ENCODE measurements at regions not wholly inside any gene's neighbourhood (a gene's known extent, or its start where the extent isn't known, plus 50 kb on each side); places are given as distances from the start of the nearest gene placed in this dataset.

DNA sequence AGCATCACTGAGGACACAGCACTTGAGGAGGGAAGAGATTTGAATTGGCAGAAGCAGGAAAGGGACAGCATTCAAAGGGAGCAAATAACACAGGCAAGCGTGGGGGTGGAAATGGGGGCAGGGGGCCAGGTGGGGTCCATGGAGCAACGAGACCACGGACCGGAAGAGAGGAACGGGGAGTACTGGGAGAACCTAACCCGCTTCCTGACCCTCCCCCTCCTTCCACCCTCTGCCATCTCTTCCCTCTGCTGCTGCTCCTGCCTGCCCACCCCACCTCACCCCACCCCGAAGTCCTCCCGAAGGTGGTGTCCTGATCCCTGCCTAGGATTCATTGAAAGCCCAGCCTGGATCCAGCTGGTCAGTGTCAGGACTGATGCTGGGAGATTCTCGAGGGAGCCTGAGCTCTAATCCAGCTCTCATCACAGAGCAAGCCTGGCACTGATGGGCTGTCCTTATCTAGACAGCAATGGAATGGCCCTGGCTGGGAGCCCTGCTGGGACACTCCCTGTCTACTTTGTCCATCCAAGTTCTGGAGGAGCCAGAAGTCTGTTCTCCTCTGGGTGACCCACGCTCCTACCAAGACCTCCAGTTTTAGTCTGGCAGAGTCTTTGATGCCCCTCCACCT, 105.0 kb downstream of the TRIM29 start:
- no peak for DNase-seq (ENCODE audit: low read depth in 3 of 3)

DNA sequence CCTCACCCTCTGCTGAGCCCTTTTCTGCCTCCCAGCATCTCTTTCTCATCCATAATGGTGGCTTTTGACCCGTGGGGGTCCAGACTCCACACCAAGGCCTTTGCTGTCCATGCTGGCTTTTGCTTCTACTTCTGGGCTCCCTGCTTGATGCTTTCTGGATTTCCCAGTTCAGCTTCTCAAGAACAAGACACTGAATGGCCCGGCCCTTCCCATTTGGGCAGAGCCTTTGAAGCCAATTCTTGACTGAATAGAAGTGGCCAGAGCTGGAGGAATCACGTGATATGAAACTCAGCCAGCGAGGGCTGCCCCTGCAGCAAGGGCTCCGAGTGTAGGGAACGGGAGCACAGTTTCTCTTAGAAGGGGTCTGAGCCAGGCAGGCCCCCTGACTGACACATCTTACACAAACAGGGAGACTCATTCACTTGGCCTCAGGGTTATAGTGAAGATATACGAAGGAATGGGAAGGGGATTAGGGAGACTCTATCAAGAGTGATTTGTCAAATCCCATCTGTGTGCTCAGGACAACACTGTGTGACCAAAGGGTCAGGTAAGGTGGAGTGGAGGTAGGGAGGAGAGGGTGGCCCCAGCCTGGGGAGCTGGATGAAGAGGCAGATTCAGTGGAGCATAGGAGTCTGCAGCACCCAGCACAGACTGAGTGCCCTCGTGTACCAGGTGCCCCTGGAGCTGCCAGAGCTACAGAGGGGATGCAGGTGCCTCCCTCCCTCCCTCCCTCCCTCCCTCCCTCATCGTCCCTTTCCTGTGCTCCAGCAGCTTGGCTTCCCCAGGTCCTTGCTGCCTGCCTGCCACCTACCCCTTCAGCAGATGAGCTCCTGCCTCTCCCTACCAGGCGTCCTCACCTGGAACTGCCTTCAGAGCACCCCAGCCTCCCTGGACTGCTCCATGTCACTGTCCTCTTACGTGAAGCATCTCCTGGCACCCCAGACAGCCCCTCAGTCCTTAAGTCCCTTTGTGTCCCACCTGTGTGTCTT, 106.0 kb downstream of the TRIM29 start:
- no peak for DNase-seq (ENCODE audit: low read depth in 3 of 3)

DNA sequence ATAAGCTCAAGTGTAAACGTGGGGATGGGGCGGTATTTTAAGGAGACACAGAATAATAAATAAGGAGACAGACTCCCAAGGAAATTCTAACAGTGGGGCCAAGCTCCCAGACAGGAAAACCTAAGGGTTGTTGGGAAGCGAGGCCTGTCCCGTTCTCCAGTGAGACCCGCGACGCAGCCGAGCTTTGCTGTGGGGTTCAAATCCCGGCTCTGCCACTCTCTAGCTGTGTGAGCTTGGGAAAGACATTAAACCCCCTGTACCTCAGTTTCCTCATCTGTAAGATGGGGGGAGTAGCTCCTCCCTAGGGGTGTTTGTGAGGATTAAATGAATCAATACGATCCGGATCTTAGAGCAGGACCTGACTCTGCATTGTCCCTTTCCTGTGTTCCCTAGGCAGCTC, 106.8 kb downstream of the TRIM29 start:
- no peak for DNase-seq (ENCODE audit: low read depth in 3 of 3)

DNA sequence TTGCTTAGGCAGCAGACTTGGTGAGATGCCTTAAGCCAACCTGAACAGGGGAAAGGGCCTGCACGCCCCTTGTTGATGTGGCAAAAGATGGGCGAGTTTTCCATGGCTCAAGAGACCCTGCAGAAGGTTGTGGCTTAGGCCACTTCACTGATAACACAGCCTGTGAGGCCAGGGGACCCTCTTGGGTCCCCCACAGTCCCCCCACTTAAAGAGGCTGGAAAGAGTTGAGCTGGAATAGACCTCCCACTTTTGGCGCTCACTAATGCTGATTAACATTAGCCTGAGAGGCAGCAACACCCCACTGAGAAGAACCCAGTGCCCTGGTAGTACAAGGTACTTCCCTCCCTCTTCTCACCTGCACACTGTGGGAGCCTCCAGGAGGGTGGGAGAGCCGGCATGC, 107.5 kb downstream of the TRIM29 start:
- DNase-seq (ENCODE audit: low read depth in 3 of 3) = no peak

DNA sequence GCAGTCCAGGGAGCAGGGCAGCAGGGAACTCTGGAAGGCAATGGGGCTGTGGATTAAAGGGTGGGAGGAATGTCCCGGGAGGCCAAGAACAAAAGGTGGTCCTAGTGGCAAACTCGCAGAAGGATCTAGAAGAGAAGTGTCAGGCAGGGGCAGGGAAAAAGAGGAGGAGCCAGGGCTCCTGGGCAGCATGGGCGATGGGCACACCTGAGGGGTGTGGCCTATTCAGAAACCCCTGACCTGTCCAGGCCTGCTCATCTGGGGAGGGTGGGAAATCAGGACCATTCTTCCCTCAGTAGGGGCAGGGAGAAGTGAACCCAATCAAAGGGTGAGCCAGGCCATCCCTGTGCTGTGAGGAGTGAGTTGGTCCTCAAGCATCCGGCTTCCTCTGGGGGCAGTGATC, 108.6 kb downstream of the TRIM29 start:
- DNase-seq (ENCODE audit: low read depth in 3 of 3) = no peak

DNA sequence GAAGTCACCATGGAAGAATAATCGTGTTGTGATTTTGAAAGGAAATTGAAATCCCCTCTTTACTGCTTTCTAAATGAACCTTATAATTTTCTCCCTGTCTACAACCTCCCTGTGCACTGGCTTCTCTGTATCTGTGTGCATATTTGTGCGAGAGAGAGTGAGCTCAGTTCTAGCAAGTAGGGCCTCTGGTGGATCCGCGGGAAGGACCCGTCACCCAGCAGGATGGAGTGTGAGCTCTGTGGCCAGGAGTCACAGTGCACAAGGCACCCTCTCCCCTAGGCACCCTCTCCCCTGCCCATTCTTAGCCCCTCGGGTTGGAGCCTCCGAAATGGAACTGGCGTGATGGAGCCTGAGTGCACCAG, 109.0 kb downstream of the TRIM29 start:
- DNase-seq (ENCODE audit: low read depth in 3 of 3) = no peak

DNA sequence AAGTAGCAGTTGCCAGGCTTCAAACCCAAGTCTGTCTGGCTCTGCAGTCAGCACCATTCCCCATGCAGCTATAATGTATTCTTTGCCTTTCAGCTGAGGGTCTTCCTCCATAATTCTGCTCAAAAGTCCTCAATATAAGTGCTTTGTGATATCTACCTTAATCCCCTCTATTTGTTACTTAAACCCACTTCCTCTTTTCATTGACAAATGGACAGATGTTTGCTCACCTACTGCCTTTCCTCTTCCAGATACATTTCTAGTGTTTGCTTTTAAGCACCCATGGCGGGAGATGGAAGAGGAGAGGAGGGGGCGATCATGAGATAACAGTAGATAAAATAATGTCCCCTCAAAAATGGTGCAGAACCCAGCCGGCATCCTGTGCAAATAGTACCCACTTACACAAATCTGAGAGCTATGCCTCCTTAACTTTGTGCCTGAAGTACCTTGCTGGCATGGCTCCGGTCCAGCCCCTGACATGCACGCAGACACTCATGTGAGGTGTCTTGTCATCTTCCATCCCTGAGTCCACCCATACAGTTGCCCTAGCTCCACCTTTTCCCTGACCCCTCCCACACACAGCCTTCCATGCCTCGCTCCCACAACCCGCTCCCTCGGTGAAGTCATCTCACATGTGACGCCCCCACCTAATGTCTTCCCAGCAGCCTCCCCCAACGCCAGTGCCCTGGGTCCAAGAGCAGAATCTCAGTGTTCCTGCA, 109.6 kb downstream of the TRIM29 start:
- DNase-seq (ENCODE audit: low read depth in 3 of 3) = no peak

DNA sequence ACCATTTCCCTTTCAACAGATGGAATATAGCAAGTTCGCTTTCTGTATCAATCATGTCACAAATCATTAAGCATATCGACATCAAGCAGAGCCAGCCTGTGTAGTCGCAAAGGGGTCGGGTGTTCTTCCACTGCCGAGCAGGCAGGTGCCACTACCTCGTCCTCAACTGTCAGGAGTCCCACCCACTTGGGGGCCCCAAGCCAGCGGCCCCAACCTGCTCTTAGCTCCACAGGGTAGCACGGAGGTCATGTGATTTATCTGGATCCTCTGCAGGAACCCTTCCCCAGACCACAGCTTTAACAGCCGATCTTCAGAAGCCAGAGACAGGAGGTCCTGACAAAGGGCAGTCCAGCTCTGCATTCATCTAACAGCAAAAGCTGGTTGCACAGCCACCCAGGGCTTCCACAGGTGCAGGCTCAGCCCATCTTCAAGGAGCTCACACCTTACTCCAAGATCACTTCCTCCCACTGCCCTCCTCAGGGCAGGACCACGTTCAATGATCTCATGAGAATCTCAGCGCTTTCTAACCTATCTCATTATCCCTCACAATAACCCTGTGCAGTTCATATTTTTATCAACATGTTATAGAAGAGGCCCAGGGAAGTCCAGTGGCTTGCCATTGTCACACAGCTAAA, 110.2 kb downstream of the TRIM29 start:
- no peak for DNase-seq (ENCODE audit: low read depth in 3 of 3)

DNA sequence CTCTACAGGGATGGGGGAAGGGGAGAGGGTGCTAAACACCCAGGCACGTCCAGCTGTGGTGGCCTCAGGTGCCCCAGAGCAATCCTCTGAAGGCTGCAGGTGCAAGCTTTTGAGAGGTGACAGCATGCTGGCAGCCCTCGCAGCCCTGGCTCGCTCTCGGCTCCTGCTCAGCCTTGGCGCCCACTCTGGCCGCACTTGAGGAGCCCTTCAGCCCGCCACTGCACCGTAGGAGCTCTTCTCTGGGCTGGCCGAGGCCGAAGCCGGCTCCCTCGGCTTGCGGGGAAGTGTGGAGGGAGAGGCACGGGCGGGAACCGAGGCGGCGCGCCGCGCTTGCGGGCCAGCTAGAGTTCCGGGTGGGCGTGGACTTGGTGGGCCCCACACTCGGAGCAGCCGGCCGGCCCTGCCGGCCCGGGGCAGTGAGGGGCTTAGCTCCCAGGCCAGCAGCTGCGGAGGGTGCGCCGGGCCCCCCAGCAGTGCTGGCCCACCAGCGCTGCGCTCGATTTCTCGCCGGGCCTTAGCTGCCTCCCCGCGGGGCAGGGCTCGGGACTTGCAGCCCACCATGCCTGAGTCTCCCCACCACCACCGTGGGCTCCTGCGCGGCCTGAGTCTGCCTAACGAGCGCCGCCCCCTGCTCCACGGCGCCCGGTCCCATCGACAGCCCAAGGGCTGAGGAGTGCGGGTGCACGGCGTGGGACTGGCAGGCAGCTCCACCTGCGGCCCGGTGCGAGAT, 112.1 kb downstream of the TRIM29 start:
- DNase-seq (ENCODE audit: low read depth in 3 of 3) = no peak

DNA sequence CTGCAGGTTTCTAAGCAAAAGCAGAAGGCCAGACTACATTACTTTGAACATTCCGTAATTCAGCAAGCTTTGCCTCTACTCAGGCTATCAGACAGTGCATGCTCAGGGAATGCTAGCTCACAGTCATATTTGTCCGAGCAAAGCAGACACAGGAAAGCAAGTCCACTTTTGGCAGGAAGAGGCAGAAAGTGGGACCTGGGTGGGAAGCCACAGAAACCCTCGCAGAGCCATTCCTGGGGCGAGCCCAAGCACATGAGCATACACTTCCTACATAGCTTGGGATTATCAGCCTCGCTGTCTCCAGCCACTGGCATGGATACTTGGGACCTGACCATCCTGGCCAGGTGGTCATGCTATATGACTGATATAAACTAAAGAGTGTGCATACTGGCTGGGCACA, 113.3 kb downstream of the TRIM29 start:
- DNase-seq (ENCODE audit: low read depth in 3 of 3) = no peak

DNA sequence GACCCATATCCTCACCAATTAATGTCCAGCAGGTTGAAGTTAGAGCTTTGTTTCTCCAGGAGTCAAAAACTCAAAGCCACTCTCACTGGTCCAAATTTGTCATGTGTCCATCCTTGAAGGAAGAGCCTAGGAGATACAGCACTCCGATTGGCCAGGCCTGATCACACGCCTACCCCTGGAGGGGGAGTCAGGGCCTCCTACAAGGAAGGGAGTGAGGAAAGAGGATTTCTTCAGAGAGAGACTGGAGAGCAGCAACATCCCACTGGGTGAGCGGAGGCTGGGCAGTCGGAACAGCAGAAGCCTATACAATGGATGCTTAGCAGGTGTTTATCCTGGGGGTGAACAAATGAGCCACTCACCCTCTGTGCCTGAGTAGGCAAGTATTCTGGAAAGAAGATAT, 113.9 kb downstream of the TRIM29 start:
- DNase-seq (ENCODE audit: low read depth in 3 of 3) = no peak

DNA sequence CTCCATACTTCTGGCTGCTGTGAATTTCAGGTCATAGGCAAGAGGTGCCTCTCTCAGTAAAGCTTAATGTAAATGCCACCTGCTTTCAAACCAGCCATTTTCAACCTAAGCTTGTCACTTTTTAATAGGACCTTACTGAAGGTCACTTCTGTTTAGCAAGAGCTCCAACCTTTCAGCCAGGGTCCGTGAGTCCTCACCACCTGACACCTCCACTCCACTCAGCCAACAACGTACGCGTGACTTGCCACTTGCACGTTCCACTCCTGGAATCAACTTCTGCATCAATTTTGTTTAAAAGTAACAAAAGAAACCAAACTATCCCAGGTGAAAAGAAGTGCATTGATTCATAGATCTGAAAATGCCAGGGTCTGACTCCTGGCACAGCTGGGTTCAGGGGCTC, 114.4 kb downstream of the TRIM29 start:
- DNase-seq (ENCODE audit: low read depth in 3 of 3) = no peak

DNA sequence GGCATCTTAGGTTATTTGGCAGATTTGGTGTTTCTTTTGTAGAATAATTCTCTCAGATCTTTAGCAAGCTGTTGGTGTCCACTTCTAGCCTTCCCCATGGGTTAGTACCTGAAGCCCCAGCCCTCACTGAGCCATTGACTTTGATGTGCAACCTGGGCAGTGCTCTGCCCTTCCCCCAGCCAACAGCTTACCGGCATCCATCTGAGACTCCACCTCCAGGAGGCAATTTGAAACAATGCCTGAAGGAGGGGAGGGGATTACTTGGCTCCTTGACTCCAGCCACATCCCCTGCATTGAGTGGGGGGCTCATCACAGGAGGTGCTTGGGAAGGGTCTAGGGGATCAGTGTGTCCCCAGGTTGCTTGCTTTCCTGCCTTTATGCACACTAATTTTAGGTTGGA, 114.8 kb downstream of the TRIM29 start:
- DNase-seq (ENCODE audit: low read depth in 3 of 3) = no peak

DNA sequence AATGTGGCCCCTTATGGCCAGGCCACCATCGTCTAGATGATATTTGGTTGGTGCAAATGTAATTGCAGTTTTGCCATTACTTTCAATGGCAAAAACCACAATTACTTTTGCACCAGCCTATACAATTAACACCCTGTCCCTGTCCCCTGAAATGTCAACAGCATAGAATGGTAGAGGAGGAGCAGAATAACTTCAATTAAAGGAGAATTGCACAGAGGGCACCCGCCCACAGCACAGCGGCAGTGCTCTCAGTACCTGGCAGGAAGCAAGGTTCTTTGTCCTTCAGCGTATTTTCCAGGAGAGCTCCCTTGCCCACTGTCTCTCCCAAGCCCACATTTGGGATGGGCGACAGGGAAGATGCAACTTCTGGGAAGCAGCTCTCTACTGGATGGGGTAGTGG, 115.3 kb downstream of the TRIM29 start:
- DNase-seq (ENCODE audit: low read depth in 3 of 3) = no peak

DNA sequence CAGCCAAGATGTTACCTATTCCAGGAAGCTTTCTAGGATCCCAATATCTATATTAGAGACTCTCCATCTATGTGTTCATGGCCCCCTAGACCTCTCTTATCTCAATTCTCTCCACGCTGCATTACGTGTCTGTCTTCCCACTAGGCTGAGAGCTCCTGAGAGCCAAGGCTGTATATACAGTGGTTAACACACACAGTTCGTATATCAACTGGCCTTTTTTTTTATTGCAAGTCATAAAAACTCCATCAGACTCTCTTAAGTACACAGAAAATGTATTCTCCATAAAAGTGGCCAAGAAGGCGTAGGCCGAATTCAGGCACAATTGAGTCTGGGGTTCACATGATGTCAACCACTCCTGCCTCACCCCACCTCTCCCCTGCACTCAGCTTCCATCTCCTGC, 115.9 kb downstream of the TRIM29 start:
- DNase-seq (ENCODE audit: low read depth in 3 of 3) = no peak

DNA sequence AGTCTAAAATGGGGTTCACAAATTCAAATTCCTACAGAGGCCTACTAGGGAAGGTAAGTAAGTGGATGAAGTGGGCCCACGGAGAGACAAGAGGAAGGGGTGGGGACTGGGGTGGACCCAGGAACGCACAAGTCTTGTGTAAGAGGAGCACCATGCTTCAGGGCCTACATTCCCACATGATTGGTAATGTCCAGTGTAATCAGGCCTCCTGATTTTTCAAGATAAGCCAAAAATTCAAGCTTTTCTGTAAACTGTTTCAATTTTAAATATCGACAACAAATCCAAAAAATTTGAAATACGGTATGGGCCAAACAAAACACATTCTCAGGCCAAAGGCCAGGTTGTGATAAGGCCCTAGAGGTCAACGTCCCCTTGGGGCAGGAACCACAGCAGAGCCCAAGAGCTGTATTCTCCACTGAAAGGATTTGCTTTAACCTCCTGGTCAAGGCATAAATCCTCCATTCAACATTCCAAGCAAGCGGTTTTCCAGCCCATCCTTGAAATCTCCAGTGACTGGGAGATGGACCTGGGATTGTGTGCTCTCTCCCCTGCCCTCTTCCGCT, 116.4 kb downstream of the TRIM29 start:
- DNase-seq (ENCODE audit: low read depth in 3 of 3) = no peak

DNA sequence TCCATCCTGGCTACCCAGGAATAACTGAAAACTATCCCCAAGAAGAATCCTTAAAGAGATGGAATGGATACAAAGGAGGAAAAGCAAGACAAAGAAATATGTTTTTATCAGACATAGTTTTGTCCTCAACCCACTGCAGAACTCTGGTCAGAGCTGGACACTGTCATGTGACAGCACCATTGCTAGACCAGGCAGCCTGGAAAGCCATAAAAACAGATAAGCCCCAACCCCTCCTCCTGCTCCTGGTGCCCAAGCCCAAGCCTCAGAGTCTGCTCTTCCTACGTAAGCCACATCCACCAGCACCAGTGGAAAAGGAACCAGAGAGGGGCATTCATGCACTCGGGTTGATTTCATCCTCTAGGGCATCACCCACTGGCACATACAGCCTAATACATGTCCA, 116.9 kb downstream of the TRIM29 start:
- no peak for DNase-seq (ENCODE audit: low read depth in 3 of 3)

DNA sequence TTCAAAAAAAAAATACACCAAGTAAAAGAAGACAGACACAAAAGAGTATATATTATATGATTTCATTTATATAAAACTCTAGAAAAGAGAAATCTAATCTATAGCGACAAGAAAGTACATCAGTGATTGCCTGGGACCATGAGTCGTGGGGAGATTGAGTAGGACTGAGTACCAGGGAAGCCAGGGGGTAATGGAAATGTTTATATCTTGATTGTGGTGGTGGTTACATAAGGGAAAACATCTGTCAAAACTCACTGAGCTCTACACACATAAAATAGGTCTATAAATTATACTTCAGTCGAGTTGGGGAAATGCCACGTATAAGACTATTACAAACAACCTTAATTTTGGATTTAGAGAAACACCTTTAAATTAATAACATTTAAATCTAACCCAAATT, 117.4 kb downstream of the TRIM29 start:
- no peak for DNase-seq (ENCODE audit: low read depth in 3 of 3)

DNA sequence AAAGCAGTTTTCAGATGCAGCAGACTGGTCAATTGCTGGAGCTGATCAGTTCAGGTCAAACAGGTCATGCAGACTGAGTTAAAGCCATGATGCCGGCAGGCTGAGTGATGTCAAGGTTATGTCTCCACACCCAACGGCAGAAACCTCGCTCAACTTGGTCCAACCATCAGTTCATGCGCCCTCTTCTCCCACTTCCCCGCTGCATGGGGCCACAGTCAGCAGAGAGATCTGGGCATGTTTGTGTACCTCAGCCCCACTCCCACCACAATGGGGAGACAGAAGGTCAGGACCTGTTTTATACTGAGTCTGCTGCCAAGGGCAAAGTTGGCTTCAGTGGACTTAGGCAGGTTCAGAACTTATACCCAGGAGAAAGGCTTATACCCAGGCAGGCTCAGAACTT, 118.7 kb downstream of the TRIM29 start:
- DNase-seq (ENCODE audit: low read depth in 3 of 3) = no peak

DNA sequence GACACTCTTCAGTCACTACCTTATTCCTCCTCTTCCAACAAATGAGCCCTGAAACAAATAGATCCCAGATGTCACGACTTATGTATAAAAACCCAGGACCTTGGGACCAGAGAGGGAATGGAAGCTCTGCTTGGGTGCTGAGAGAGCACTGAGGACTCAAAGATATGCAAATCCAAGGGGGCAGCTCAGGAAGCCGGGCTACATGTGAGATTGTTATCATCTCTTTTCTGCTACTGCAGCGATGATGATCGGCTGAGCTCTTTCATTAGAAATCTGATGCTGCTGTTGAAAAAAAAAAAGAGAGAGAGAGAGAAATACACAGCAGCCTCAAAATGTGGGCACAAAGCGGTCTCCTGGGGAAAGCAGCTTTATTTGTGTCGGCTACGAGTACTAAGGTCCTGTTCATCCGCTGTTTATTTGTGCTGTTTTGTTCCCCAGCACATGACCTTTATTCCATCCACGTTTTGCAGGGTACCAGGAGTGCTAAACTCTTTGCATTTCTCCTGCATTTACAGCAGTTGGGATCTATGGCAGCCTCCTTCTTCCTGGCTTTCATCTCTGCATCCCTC, 120.2 kb downstream of the TRIM29 start:
- no peak for DNase-seq (ENCODE audit: low read depth in 3 of 3)

All from stimulated activated CD4-positive, alpha-beta T cell treated with anti-CD3 and anti-CD28 coated beads, TNF-alpha, amount 100 ng/mL, for 48 hours (primary cell).